HG02678 (cell line): ENCODE measurements at regions not wholly inside any gene's neighbourhood (a gene's known extent, or its start where the extent isn't known, plus 50 kb on each side); places are given as distances from the start of the nearest gene placed in this dataset.
"Not testable (repeated sequence)": the region's sequence is repeated elsewhere in the genome, so short reads cannot be mapped to it uniquely, and the experiment has no call there.

ENCODE experiments used
- ATAC-seq: cut with Tn5 transposase; IDR thresholded peaks from one replicate; pipeline ENCODE4 v1.9.1; 2021; ENCODE audit warnings: mild to moderate bottlenecking, moderate library complexity; ENCODE audit not compliant: unreplicated experiment

GRCh38 chr11:21711341-21711740 is 481.5 kb upstream of the ANO5 start:
- ATAC-seq: no peak

DNA sequence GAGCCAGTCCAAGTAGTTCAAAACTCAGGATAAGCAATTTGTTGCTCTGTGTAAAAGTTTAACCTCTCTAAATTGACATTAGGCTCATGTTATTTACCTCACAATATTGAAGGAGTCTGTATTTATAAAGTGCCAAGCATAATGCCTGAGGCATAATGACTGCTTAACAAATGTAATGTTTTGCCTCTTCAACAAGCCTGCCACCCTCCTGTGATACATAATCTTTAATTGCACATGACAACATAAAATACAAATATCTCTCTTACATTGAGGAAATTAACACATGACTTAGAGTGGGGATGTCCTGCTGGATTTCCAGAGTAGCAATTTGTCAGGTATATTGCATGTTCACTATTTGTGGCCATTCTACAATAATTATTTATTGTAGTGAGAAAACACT is 469.2 kb upstream of the ANO5 start:
- no peak for ATAC-seq

GRCh38 chr11:21727102-21727501 is 465.8 kb upstream of the ANO5 start:
- no peak for ATAC-seq

GRCh38 chr11:21736404-21736803 is 456.5 kb upstream of the ANO5 start:
- no peak for ATAC-seq

GRCh38 chr11:21752475-21753243 is 440.2 kb upstream of the ANO5 start:
- ATAC-seq: not testable (repeated sequence)

- ATAC-seq: not testable (repeated sequence)
Measured at GRCh38 chr11:21753244-21753767, 439.6 kb upstream of the ANO5 start.

- ATAC-seq: no peak
Measured at GRCh38 chr11:21761000-21761399, 431.9 kb upstream of the ANO5 start.

DNA sequence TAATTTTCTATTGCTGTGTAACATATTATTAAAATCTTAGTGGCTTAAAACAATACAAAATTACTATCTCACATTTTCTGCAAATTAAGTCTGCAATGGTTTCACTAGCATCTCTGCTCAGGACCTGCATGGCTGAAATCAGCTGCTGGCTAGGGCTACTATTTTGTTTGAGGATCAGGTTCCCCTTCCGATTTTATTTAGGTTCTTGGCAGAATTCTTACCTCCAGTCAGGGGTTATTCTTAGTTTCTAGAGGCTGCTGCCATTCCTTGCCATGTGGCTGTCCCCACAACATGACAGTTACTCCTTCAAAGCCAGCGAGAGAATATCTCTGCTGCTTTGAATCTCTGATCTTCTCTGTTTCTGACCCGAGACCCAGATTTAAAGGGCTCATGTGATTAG is 424.5 kb upstream of the ANO5 start:
- no peak for ATAC-seq

DNA sequence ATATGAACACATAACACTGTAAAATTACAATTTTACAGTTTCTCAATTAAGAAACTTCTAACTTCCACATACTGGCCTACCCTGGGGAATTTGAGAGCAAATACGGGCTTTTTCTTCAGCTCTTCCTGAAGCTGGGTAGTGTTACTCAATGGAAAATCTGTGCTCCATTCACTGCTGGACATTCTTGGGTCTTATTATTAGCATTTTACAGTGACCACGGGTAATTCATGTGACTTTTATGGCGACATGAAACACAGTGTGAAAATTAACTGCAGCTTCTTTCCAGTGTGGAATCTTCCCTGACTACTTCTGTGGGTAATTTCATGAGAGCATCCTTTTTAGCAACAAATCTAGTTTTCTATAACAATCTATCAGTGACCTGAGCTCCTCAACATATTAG is 423.7 kb upstream of the ANO5 start:
- ATAC-seq: no peak

- ATAC-seq: no peak
Measured at GRCh38 chr11:21771097-21771496, 421.8 kb upstream of the ANO5 start.

GRCh38 chr11:21774212-21774611 is 418.7 kb upstream of the ANO5 start:
- ATAC-seq: no peak

GRCh38 chr11:21775911-21776310 is 417.0 kb upstream of the ANO5 start:
- no peak for ATAC-seq

DNA sequence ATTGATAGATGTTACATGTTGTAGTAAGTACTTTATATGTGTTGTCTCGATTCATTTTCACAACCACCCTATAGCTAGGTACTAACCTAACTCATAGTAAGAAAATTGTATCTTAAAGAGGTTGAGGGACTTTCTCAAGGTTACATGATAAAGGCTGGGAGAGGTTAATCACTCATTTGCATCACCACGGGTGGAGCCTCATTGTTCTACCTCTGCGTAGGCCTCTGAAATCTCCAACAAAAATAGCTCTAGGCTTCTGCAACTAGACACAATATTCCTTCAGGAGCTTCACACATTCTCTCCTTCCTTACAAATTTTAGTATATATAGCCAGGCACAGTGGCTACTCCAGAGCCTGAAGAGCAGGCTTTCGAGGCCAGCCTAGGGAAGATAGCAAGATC is 408.9 kb upstream of the ANO5 start:
- no peak for ATAC-seq

DNA sequence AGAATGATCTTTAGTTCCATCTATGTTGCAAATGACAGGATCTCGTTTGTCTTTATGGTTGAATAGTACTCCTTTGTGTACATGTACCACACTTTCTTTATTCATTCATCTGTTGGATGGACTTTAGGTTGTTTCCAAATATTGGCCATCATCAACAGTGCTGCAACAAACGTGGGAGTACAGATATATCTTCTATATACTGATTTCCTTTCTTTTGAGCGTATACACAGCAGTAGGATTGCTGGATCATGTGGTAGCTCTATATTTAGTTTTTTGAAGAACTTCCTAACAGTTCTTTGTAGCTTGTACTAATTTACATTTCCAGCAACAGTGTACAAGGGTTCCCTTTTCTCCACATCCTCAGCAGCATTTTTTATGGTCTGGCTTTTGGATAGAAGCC is 407.5 kb upstream of the ANO5 start:
- no peak for ATAC-seq

- no peak for ATAC-seq
Measured at GRCh38 chr11:21794306-21794705, 398.6 kb upstream of the ANO5 start.

- no peak for ATAC-seq
Measured at GRCh38 chr11:21798216-21798615, 394.7 kb upstream of the ANO5 start.

DNA sequence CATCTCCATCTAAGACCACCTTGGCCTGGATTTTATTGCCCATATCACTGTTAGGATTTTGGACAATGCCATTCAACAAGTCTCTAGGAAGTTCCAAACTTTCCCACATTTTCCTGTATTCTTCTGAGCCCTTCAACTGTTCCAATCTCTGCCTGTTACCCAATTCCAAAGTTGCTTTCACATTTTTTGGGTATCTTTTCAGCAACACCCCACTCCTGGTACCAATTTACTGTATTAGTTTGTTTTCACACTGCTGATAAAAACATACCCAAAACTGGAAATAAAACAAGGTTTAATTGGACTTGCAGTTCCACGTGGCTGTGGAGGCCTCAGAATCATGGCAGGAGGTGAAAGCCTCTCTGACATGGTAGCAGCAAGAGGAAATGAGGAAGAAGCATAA is 388.4 kb upstream of the ANO5 start:
- not testable (repeated sequence) for ATAC-seq

GRCh38 chr11:21806508-21806907 is 386.4 kb upstream of the ANO5 start:
- no peak for ATAC-seq

GRCh38 chr11:21806947-21807346 is 385.9 kb upstream of the ANO5 start:
- ATAC-seq: no peak

DNA sequence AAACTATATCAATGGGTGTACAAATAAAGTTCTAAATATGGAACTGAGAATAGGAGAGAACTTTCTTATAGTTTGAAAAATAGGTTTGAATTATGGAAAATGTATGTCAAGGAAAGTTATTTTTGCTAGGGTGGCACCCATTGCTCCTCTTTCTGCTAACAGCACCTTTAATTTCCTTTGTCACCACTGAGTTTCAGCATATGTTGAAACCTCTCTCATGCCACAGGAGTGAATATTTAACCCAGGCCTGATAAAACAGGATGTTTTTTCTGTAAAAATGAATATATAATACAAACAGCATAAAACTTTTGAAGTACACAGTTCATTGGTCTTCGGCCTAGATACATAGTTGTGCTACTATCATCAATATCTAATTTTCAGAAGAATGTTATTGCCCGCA is 385.5 kb upstream of the ANO5 start:
- ATAC-seq: no peak

DNA sequence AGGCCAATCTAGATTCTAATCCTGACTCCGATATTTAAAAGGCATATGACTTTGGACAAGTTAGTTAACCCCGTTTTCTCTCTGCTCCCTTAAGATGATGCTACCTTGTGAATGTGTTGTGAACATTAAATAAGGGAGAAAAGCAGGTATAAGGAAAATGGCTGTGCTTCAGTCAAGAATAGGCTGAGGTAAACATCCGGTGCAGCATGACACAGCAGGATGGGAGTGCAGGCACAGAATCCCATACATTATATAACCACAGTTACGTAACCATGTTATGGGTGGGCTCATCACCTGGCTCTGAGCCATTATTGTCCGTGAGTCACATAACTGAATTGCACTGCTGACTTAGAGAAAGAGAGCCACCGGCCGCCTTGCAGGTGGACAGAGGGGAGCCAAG is 382.2 kb upstream of the ANO5 start:
- ATAC-seq: no peak

DNA sequence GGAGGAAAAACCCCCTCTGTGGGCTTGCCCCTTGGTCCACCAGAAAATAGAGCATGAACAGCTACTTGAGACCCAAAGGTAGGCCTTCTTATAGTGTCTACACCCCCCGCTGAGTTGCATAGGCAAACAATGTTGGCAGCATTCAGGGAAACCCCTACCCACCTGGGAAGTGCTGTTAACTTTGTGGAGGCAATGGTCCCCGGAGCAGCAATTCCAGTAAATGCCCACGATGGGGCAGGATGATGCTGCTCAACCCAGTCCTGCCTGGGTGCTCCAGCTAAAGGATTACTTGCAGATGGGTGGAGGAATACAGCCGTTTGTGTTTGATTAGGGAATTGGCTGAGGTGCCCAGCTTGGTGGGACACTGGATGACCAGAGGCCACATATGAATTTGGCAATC is 381.3 kb upstream of the ANO5 start:
- ATAC-seq: no peak

- no peak for ATAC-seq
Measured at GRCh38 chr11:21814169-21814568, 378.7 kb upstream of the ANO5 start.
